ENCODE measurements at regions not wholly inside any gene's neighbourhood (a gene's known extent, or its start where the extent isn't known, plus 50 kb on each side); places are given as distances from the start of the nearest gene placed in this dataset.

GRCh38 chr12:118650586-118650960 lies 274.2 kb downstream of the SUDS3 start:
- peaks cover 0 to 13% (median 0%) of the 10 kb centered on the region in 7 donors for H3K27me3 ChIP-seq
- no peak for TF ChIP-seq CTCF (IDR thresholded peaks at IDR 0.05)
- no peaks in the 10 kb centered on the region for H3K4me1 ChIP-seq
- DNase-seq (no peak), ATAC-seq (no peak)
- H3K36me3 ChIP-seq: no peaks in the 10 kb centered on the region
- H3K9me3 ChIP-seq: peaks cover 0 to 3% (median 0%) of the 10 kb centered on the region in 11 donors
- 85 to 90% methylated on average over 7 of the region's 7 CpGs for WGBS, 2 donors
- no peak overlapping the region for H3K4me3 ChIP-seq
- H3K27ac ChIP-seq: no peak overlapping the region
- intact Hi-C loops (cut with DNase I): no loop called here

GRCh38 chr12:118651487-118651886 lies 275.1 kb downstream of the SUDS3 start:
- intact Hi-C loops (cut with DNase I): no loop called here

GRCh38 chr12:118655588-118655987 lies 279.2 kb downstream of the SUDS3 start:
- H3K9me3 ChIP-seq: no peaks in the 10 kb centered on the region
- ATAC-seq (no peak), DNase-seq (no peak)
- H3K27ac ChIP-seq: no peak overlapping the region
- TF ChIP-seq CTCF (IDR thresholded peaks at IDR 0.05): no peak
- H3K4me1 ChIP-seq: no peaks in the 10 kb centered on the region
- H3K36me3 ChIP-seq: no peaks in the 10 kb centered on the region
- intact Hi-C loops (cut with DNase I): no loop called here
- H3K27me3 ChIP-seq: peaks cover 0 to 13% (median 0%) of the 10 kb centered on the region in 7 donors
- no peak overlapping the region for H3K4me3 ChIP-seq
- 50 to 58% methylated on average over 1 of the region's 1 CpG for WGBS, 2 donors

More at GRCh38 chr12:118651487-118651886, 275.1 kb downstream of the SUDS3 start:
- peaks cover 0 to 13% (median 0%) of the 10 kb centered on the region in 7 donors for H3K27me3 ChIP-seq
- ATAC-seq: no peak
- no peaks in the 10 kb centered on the region for H3K9me3 ChIP-seq
- no peak overlapping the region for H3K4me3 ChIP-seq
- DNase-seq: no peak
- TF ChIP-seq CTCF (IDR thresholded peaks at IDR 0.05): no peak
- H3K27ac ChIP-seq: no peak overlapping the region
- 51 to 53% methylated on average over 2 of the region's 2 CpGs for WGBS, 2 donors
- H3K36me3 ChIP-seq: no peaks in the 10 kb centered on the region
- H3K4me1 ChIP-seq: no peaks in the 10 kb centered on the region

GRCh38 chr12:118680356-118680963 lies 300.9 kb upstream of the SRRM4 start:
- Histone ChIP-seq H3K9me3 (peaks cover 0 to 4% (median 0%) of the 10 kb centered on the region in 11 donors), H3K4me1 (no peaks in the 10 kb centered on the region), H3K27ac (peak overlapping the region in 1 of 10 donors; percentile 49), H3K4me3 (no peak overlapping the region), H3K27me3 (peaks cover 0 to 21% (median 6%) of the 10 kb centered on the region in 7 donors), H3K36me3 (no peaks in the 10 kb centered on the region)
- ATAC-seq (peak in 7 of 8 donors; percentile 56 to 92 (median 83)), DNase-seq (peak in 1 of 2 donors; percentile 50)
- peak in 1 of 9 donors; percentile 6 for TF ChIP-seq CTCF (IDR thresholded peaks at IDR 0.05)
- WGBS, 2 donors: 16 to 22% methylated on average over 7 of the region's 7 CpGs
- intact Hi-C loops (cut with DNase I): no loop called here
